ENCODE measurements at regions not wholly inside any gene's neighbourhood (a gene's known extent, or its start where the extent isn't known, plus 50 kb on each side); places are given as distances from the start of the nearest gene placed in this dataset.

GRCh38 chr18:39360072-39360471 is 1794.5 kb upstream of the CELF4 start:
- TF ChIP-seq FOXK2 (IDR thresholded peaks at IDR 0.05) (no peak), FOXM1 (IDR thresholded peaks at IDR 0.05; ENCODE audit: borderline replicate concordance) (no peak), BHLHE40 (IDR thresholded peaks at IDR 0.05; ENCODE audit: borderline replicate concordance) (no peak), TARDBP (IDR thresholded peaks at IDR 0.05) (no peak), ARNT (IDR thresholded peaks at IDR 0.05) (no peak), NFRKB (IDR thresholded peaks at IDR 0.05) (no peak), HDGF (IDR thresholded peaks at IDR 0.05; ENCODE audit: borderline replicate concordance) (no peak)

All from HEK293T (cell line).